Stimulated activated naive CD4-positive, alpha-beta T cell (primary cell): ENCODE measurements at regions not wholly inside any gene's neighbourhood (a gene's known extent, or its start where the extent isn't known, plus 50 kb on each side); places are given as distances from the start of the nearest gene placed in this dataset.

ENCODE experiments used
- DNase-seq, 6 experiments: peaks; one replicate each; lab custom pipeline; 2025; lab: John Stamatoyannopoulos, UW

GRCh38 chr22:49177666-49178065 lies 650.0 kb downstream of the BRD1 start:
- no peak for DNase-seq

DNA sequence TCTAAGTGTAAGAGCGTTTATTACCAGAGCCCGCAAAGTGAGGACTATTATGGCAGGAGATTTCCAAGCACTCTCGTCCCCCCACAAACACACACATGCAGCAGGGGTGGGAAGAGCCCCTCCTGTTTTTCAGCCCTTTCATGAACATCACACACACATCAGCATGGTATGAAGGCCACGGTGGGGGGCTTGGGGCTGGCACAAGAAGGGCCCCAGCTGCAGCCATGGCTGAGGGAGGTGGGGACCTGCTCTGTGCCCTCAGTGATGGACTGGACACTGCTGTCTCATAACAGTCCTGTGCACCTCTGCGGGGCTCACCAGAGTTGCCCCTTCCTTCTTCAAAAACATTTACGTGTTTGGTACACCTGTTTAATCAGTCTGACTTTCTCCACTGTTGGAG lies 650.7 kb downstream of the BRD1 start:
- DNase-seq = no peak

DNA sequence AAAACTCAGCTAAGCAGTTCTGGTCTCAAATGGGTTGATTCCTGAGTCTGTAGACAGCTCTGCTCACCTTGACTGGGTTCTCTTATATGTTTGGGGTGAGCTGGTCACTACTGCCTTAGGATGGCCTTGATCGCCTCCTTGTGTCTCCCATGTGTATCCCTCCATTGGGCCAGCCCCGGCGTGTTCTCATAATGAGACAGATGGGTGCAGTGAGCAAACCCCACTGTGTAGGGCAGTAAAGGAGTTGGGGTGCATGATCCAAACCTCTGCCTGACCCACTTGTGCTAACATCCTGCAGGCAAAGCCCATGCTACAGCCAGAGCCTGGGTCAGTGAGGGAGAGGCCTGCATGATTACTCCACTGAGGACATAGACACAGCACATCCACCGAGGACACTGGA lies 657.6 kb downstream of the BRD1 start:
- no peak for DNase-seq

- no peak for DNase-seq
These were observed 658.5 kb downstream of the BRD1 start for GRCh38 chr22:49169074-49169744.

- DNase-seq = no peak
These were observed 659.4 kb downstream of the BRD1 start for GRCh38 chr22:49168219-49168813.

- DNase-seq = no peak
These were observed 660.9 kb downstream of the BRD1 start for GRCh38 chr22:49166746-49167145.

- DNase-seq = no peak
These were observed 661.5 kb downstream of the BRD1 start for GRCh38 chr22:49166211-49166610.

DNA sequence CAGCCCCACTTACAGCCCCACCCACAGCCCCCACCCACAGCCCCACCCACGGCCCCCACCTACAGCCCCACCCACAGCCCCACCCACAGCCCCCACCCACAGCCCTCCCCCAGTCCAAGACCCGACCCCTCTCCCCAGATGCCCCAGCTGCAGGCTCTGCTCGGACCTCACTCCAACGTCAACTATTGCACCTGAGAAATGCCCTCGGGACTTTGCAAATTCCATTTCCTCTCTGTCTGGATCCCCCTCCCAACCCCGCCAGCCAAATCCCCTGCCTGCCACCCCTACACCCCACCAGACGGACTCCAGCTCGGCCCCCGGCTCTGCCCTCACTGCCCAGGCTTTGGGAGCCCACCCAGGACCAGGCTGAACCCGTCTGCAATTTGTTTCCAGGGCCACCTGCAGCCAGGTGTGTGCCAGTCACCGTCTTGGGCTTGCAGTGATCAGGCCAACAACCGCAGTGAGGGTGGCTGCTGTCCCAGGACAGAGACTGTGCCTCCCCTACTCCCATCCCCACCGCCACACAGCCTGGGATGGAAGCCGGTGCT lies 662.8 kb downstream of the BRD1 start:
- DNase-seq = no peak

GRCh38 chr22:49163960-49164690 lies 663.5 kb downstream of the BRD1 start:
- no peak for DNase-seq

DNA sequence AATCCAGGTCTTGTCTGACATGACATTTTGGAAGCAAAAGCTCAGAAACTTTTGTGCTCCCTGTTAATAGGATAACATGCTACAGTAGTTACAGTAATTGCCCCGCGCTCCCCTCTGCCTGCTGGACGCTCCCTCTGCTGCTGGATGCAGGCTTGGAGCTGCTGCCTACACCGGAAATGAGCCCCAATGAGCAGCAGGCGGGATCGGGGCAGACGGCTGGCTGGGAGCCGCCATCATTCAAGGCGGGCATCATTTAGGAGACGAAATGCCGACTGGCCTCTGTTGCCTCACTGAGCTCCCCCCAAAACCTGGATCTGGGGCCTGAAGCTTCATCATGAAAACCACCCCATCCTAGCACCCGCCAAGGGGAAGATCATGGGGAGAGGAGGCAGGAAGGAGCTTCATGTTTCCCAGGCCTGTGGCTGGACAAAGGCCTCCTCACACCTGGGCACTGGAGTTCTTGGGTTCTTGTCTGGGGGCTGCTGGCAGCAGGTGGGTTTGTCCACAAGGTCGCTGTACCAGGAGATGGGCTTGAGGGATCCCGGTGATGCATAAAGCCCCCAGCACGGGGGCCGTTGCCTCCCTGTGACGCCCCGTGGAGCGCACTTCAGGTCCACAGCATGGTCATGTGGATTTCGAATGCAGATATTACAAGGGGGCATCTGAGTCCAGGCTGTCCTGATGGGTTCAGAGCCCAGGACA lies 664.3 kb downstream of the BRD1 start:
- DNase-seq = no peak

DNA sequence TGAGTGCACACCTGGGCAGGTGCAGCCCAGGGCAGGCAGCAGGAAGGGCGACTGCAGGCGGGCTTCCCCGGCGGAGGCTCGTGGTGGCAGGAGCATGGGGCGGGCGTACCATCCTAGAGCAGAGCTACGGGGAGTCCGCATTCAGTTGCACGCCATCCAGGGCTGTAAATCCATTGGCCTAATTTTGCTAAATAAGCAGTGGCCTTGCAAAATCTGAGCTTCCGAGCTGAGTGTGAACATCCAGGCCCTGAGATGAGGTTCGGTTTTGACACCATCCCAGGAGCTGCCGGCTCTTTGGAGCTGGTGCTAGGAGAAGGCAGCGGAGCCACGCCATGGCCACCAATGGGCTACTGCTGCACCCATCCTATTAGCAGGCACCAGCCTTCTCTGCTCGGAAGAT lies 664.8 kb downstream of the BRD1 start:
- no peak for DNase-seq

- no peak for DNase-seq
These were observed 666.4 kb downstream of the BRD1 start for GRCh38 chr22:49161002-49161850.

GRCh38 chr22:49160261-49161001 lies 667.2 kb downstream of the BRD1 start:
- DNase-seq = no peak

GRCh38 chr22:49159711-49160110 lies 668.0 kb downstream of the BRD1 start:
- no peak for DNase-seq

GRCh38 chr22:49158741-49159564 lies 668.7 kb downstream of the BRD1 start:
- DNase-seq = no peak

GRCh38 chr22:49157529-49158339 lies 669.9 kb downstream of the BRD1 start:
- DNase-seq = no peak

GRCh38 chr22:49156662-49157285 lies 670.9 kb downstream of the BRD1 start:
- no peak for DNase-seq

GRCh38 chr22:49155770-49156580 lies 671.7 kb downstream of the BRD1 start:
- no peak for DNase-seq
